ENCODE measurements at regions not wholly inside any gene's neighbourhood (a gene's known extent, or its start where the extent isn't known, plus 50 kb on each side); places are given as distances from the start of the nearest gene placed in this dataset.

DNA sequence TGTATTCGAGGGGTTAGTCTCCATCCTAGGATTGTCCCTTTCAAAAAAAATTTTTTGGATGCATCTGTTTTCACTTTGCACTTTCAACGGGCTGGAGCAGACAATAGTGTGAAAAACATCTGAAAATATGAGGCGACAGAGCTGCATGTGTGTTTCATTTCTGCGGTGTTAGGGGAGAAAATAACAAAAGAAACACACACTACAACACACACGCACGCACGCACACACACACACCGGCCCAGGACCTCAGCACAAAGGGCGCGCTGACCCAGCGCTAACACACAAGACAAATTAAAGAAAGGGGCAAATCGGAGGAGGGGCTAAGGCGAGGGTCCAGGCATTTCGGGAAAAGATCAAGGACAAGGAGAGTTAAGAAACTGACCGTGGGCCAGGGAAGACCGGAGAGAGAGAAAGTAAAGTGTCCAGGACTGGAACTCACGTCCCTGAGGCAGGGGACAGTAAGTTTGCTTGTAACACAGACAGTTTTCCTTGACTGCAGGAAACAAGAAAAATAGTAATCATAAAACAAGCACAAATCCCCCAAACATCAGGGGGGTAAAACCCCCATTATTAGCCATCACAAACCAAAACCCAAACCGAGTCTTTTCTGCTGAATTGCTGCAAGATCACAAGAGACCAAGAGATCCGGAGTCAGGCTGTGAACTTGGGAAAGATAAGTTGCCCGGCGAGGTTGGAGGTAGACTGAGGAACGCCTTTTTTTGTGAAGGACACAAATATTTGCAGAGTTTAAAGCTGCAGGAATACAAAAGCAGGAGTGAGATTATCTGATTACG, 302.1 kb downstream of the PARP8 start:
- intact Hi-C loops (cut with micrococcal nuclease), result no loop called here
- CTCF ChIA-PET, result interaction anchor here (0.7 to 1.3 kb wide), 2 partner anchors 9 to 22 kb away, joined by 3 to 4 read pairs; no protein-coding TSS in a partner anchor
- Mint-ChIP-seq H3K9me3 (ENCODE audit: unreplicated experiment) (no peaks in the 10 kb centered on the region), H3K4me3 (ENCODE audit: unreplicated experiment) (no peak overlapping the region), H3K4me1 (ENCODE audit: insufficient read depth, unreplicated experiment) (peaks cover 6% of the 10 kb centered on the region), H3K27me3 (ENCODE audit: insufficient read depth, unreplicated experiment) (peaks cover 72% of the 10 kb centered on the region), H3K36me3 (ENCODE audit: insufficient read depth, unreplicated experiment) (no peaks in the 10 kb centered on the region), H3K27ac (ENCODE audit: low read depth, unreplicated experiment) (no peak overlapping the region)
- TF ChIP-seq, protein P1, sequence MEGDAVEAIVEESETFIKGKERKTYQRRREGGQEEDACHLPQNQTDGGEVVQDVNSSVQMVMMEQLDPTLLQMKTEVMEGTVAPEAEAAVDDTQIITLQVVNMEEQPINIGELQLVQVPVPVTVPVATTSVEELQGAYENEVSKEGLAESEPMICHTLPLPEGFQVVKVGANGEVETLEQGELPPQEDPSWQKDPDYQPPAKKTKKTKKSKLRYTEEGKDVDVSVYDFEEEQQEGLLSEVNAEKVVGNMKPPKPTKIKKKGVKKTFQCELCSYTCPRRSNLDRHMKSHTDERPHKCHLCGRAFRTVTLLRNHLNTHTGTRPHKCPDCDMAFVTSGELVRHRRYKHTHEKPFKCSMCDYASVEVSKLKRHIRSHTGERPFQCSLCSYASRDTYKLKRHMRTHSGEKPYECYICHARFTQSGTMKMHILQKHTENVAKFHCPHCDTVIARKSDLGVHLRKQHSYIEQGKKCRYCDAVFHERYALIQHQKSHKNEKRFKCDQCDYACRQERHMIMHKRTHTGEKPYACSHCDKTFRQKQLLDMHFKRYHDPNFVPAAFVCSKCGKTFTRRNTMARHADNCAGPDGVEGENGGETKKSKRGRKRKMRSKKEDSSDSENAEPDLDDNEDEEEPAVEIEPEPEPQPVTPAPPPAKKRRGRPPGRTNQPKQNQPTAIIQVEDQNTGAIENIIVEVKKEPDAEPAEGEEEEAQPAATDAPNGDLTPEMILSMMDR (IDR thresholded peaks at IDR 0.05; ENCODE audit: unreplicated experiment), result no peak
- no TSS peak for BruUV-seq (replicated peaks)
- no peak for DNase-seq (ENCODE audit: unreplicated experiment)
- POLR2A ChIA-PET, result interaction anchor here (0.7 kb wide), 1 partner anchor 1038 kb away, joined by 3 read pairs; no protein-coding TSS in a partner anchor

DNA sequence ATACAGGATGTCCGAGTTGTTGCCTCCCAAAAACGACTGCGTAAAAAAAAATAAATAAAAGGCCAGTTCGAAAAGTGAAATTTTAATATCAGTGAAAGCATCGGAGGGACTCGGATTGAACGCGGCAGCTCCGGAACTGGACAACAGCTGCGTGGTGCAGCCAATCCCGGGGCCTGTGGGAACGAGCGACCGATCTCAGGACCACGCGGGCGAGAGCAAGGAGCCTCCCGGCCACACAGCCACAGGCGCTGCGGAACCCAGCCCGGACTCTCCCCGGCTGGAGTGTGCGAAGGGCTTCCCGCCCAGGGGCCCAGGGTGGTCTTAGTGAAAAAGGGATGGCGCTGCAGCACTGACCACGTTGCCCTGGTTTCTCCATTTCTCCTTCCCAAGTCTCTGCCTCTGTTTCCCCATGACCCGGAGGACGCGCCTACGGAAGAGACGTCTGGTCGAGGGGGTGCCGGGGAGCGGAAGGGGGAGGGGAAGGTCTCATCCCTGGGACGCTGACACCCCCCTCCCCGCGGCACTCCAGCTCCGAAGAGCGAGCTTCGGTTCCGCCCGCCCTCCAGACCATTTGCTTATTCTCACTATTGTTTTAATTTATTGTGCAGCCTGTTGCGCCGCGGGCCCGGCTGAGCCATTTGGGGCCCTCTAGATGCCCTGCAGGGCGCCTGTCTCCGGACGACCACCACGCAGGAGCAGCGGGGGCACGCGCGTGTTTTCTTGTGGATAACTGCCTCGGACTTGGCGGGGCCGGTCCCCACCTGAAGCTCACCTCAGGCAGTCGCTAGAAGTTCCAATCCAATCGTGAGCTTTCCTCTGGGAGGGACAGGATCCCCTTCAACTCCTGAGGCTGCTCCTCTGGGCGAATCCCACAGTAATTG, 303.0 kb downstream of the PARP8 start:
- BruUV-seq (replicated peaks), result no TSS peak
- H3K27ac Mint-ChIP-seq (ENCODE audit: low read depth, unreplicated experiment), result no peak overlapping the region
- peaks cover 6% of the 10 kb centered on the region for H3K4me1 Mint-ChIP-seq (ENCODE audit: insufficient read depth, unreplicated experiment)
- H3K36me3 Mint-ChIP-seq (ENCODE audit: insufficient read depth, unreplicated experiment), result no peaks in the 10 kb centered on the region
- no peaks in the 10 kb centered on the region for H3K9me3 Mint-ChIP-seq (ENCODE audit: unreplicated experiment)
- POLR2A ChIA-PET, result no interaction called here
- intact Hi-C loops (cut with micrococcal nuclease), result no loop called here
- H3K4me3 Mint-ChIP-seq (ENCODE audit: unreplicated experiment), result no peak overlapping the region
- TF ChIP-seq, protein P1 (IDR thresholded peaks at IDR 0.05; ENCODE audit: unreplicated experiment), result no peak
- no peak for DNase-seq (ENCODE audit: unreplicated experiment)
- H3K27me3 Mint-ChIP-seq (ENCODE audit: insufficient read depth, unreplicated experiment), result peaks cover 65% of the 10 kb centered on the region
- CTCF ChIA-PET, result interaction anchor here (0.6 to 1.4 kb wide), 3 partner anchors 10 to 908 kb away, joined by 3 to 5 read pairs (median 5); no protein-coding TSS in a partner anchor

GRCh38 chr5:50975840-50976239, 309.4 kb downstream of the PARP8 start:
- CTCF ChIA-PET, result no interaction called here
- Mint-ChIP-seq H3K9me3 (ENCODE audit: unreplicated experiment) (no peaks in the 10 kb centered on the region), H3K4me1 (ENCODE audit: insufficient read depth, unreplicated experiment) (no peaks in the 10 kb centered on the region), H3K27ac (ENCODE audit: low read depth, unreplicated experiment) (no peak overlapping the region), H3K27me3 (ENCODE audit: insufficient read depth, unreplicated experiment) (peaks cover 64% of the 10 kb centered on the region), H3K4me3 (ENCODE audit: unreplicated experiment) (no peak overlapping the region), H3K36me3 (ENCODE audit: insufficient read depth, unreplicated experiment) (no peaks in the 10 kb centered on the region)
- intact Hi-C loops (cut with micrococcal nuclease), result no loop called here
- DNase-seq (ENCODE audit: unreplicated experiment), result no peak
- BruUV-seq (replicated peaks), result no TSS peak
- POLR2A ChIA-PET, result no interaction called here
- TF ChIP-seq, protein P1 (IDR thresholded peaks at IDR 0.05; ENCODE audit: unreplicated experiment), result no peak

GRCh38 chr5:50978924-50979323, 312.5 kb downstream of the PARP8 start:
- DNase-seq (ENCODE audit: unreplicated experiment), result no peak
- ChIA-PET CTCF (interaction anchor here (0.8 kb wide), 1 partner anchor 20 kb away, joined by 3 read pairs; no protein-coding TSS in a partner anchor), POLR2A (no interaction called here)
- intact Hi-C loops (cut with micrococcal nuclease), result no loop called here
- H3K9me3 Mint-ChIP-seq (ENCODE audit: unreplicated experiment), result no peaks in the 10 kb centered on the region
- H3K36me3 Mint-ChIP-seq (ENCODE audit: insufficient read depth, unreplicated experiment), result no peaks in the 10 kb centered on the region
- no peaks in the 10 kb centered on the region for H3K4me1 Mint-ChIP-seq (ENCODE audit: insufficient read depth, unreplicated experiment)
- TF ChIP-seq, protein P1 (IDR thresholded peaks at IDR 0.05; ENCODE audit: unreplicated experiment), result no peak
- H3K27me3 Mint-ChIP-seq (ENCODE audit: insufficient read depth, unreplicated experiment), result peaks cover 77% of the 10 kb centered on the region
- BruUV-seq (replicated peaks), result no TSS peak
- no peak overlapping the region for H3K27ac Mint-ChIP-seq (ENCODE audit: low read depth, unreplicated experiment)
- H3K4me3 Mint-ChIP-seq (ENCODE audit: unreplicated experiment), result no peak overlapping the region

All from MCF 10A (cell line).